GM19395 (cell line): ENCODE measurements at regions not wholly inside any gene's neighbourhood (a gene's known extent, or its start where the extent isn't known, plus 50 kb on each side); places are given as distances from the start of the nearest gene placed in this dataset.
A peak's percentile ranks its signal among the peaks of the same experiment; 100 is the strongest.

Experiments used
- ATAC-seq: cut with Tn5 transposase; IDR thresholded peaks from one replicate; pipeline ENCODE4 v1.9.1; 2021; ENCODE audit warnings: mild to moderate bottlenecking, moderate library complexity; ENCODE audit not compliant: unreplicated experiment

DNA sequence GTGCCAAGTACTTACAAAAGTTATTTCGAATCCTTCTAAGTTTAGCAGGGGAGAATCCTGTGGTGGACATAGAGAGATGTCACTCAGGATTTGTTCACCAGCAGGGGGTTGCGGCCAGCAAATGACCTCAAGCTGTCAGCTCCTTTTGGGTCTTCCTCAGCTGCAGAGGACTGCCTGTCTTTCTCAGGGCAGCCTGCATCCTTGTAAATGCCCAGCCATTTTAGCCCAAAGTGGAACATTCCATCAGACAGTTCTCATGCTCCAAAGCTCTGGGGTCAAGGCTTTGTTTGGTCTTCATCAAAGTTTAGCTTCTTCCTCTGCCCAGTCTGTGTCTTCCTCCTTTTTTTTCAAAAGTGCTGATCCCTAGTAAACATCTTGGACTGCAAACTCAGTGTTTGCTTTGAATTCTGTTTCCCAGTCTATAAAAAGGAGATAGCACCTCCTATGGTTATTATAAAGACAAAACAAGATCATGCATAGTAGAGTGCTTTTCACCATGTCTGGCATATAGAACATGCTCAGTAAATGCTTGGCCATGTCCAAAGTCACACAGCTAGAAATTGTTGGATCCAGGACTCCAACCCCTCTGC is 156.4 kb upstream of the GATB start:
- ATAC-seq = no peak

DNA sequence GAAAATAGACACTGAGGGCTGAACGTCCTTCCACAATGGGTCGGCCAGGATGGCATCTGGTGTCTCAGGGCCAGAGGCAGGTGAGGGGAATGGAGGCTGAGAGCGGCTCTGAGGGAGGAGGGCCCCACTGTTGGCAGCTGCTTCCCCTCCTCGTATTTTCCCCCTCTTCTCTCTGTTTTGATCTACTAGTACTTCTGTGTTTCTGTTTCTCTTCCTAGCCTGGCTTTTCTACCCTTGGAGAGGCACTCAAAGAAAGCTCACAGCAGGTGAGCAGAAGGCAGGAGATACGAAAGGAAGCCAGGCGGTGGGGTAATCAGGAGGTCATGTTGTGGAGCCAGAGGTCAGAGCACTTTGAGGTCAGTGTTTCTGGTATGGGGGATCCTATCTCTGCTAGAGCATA is 151.8 kb upstream of the GATB start:
- ATAC-seq = no peak

DNA sequence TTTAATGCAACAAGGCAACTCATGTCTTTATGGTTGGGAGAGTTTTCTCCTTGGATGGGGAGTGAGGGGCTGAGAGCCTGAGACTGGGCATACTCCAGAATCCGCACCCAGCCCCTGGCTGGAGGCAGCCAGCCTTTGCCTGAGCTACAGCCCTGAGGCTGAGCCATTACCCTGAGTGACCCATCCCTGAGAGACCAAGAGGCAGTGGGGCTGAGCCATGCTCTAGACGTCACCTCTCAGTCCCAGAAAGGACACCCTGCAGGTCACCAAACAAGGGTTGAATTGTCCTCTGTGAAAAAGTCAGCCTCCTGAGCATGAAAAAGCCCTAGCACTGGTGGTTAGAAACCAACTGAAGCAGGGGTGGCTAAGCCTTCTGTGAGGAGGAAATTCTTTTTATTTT is 151.2 kb upstream of the GATB start:
- ATAC-seq = no peak

DNA sequence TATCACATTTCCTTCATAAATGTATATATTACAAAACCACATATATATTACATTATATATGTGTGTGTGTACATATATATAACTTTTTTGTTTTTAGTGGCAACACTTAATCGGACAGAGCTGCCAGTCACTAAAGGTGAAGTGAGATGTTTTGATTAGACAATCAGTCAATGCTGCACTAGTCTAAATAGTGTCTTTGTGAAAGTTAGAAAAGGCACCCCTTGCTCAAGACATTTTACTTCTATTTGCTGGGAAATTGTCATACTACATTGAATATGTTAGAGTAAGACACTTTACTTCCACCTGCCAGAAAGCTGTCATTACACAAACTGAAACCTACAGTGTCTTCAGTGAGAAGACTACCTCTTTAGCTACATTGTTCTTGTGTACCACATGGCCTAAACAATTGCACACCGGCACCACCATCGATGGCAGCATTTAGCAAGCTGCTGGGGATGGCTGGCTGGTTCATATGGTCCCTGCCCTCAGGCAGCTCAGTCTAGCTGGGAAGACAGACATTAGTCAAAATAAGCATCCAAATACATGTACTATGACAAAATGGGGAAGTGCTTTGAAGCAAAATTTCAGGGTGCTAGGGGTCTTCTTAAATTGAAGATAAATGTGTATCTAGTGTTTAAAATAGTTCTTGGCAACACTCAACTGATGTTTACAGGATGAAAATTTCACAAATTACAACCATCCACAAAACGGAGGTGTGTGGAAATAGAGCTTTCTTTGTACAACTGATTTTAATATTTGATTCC is 148.1 kb upstream of the GATB start:
- ATAC-seq = peak; percentile 38

DNA sequence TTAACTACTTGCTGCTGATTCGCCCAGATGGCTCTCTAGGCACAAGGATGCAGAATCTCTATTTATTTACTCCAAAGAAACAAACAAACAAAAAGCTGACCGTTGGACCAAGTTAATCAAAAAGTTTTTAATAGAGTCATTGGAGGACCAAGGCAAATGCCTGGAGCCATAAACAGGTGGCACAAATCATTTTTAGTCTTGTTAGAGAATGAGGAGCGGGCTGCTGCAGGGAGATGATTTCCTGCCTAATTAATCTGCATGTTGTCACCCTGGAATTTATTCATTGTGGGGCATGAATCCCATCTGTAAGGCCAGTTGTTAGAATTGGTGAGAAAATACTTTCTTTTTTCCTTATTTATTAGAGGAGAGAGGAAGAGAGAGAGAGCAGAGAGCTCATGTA is 147.4 kb upstream of the GATB start:
- ATAC-seq = no peak

DNA sequence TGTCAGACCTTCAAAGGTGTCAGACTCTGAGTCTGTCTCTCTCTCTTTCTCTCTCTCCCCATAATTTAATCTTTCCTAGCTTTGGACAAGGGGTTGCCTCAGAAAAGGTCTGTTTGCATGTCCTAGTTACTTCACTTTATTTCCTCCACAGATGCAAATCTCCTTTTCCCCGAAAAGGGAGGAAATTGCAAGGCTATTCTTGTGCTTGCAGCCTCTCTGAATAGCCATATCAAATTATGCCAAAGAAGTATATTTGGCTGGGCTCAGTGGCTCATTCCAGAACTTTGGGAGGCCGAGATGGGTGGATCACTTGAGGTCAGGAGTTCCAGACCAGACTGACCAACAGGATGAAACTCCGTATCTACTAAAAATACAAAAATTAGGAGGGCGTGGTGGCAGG is 145.6 kb upstream of the GATB start:
- no peak for ATAC-seq

DNA sequence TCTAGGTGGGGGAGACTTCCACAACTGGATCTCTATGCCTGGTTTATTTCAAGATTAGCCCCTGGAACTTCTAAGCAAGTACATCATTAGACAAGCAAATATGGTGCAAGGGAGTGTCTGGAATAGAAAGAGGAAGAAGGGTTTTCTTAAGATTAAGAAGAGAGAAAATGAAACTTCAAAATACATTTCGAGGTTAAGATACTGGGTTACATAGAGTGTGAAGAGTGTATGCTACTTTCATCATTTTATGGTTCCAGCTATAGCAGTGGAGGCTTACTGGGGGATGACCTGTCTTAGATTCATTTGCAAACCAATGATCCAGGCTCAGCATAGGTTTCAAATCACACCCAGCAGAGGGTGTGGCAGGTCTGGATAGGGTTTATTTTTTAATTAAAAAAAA is 144.4 kb upstream of the GATB start:
- ATAC-seq = peak; percentile 97

DNA sequence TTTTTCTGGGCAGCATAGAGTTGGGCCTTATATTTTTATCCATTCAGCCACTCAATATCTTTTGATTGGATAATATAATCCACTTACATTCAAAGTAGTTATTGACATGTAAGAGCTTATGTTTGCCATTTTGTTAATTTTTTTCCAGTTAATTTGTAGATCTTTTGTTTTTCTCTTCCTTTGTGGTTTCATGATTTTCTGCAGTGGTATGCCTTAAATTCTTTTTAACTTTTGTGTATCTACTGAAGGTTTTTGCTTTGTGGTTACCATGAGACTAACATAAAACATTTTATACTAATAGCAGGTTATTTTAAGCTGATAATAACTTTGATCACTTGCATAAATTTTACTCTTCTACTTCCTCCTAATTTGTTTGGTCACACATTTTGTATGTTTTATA is 140.8 kb upstream of the GATB start:
- no peak for ATAC-seq

DNA sequence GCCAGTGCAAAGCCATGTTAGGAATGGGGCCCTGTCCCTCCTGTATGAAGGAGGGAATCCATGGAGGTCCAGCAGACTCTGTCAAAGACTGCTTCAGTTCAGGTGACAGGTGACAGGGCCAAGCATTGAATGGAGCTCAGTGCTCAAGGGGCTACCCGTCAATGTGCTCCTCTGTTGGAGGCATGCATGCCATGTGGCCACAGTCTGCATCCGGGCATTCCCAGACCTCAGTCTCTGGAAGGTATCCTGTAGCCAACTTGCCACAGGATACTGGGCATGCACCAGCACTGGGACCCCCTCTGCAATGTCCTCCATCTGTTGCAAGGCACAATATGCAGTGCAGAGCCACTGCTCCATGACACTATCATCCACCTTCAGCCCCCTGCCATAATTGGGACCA is 136.1 kb upstream of the GATB start:
- ATAC-seq = no peak

DNA sequence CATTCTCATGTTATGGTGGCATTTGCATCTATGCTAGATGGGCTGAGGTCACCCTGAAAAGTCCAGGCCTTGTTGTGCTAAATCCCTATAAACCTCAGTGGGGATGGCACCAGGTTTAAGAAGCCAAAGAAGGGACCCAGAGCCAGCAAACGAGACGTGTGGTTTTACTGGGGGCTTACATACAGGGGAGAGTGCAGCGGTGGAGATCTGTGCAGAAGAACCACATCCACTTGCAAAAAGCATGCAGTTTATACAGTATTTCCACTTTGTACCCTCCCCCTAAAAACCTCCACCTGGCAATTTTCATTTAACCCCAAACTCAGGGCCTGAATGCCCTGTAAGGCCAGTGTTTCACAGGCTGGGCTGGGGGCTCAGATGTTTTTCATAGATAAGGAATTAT is 134.9 kb upstream of the GATB start:
- no peak for ATAC-seq

DNA sequence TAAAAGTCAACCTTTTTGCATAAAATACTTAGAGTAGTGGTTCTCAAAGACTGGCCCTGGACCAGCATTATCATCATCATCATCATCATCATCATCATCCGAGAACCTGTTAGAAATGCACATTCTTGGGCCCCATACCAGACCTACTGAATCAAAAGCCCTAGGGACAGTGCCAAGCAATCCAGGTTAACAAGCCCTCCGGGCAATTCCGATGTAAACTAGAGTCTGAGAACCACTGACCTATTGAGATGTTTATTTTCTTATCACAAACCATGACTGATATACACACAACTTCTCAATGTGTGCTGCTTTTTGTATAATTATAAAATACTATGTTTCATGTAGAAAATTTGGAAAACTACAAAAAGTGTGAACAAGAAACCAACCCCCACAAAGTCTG is 133.4 kb upstream of the GATB start:
- ATAC-seq = no peak

DNA sequence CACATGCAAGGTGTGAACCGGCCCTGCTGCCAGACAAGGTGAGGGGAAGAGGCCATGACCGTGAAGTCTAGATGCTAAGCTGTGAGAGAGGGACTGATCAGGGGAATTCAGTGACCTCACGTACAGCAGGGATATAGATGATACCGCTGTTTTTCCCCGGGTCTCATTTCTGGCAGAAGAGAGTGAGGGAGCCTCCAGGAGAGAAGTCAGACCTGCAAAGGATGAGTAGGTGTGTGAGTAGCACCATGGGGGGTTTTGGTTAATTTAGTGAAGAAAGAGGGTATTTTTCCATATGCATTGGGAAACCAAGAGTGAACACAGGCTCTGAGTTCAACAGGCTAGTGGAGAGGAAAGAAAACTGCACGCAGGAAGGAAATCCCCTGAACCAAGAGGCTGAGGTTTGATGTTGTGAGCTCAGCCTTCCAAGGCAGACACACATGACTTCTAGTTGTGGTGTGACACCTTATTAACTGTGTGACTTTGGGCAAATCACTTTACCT is 127.6 kb upstream of the GATB start:
- peak; percentile 40 for ATAC-seq

DNA sequence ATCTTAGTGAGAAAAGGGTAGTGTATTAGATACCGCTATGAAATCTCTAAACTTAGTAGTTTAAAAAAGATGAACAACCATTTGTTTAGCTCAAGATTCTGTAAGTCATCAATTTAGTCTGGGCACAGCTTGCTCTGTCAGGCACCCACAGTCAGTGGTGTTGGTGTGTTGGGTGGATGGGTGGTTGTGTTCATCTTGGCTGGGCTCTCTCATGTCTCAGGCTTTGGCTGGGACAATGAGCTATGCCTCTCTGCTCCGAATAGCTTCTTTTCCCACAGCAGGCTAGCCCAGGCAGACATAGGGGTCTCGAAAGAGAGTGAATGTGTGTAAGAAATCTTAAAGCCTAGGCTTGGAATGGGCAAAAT is 127.0 kb upstream of the GATB start:
- ATAC-seq = peak; percentile 46

DNA sequence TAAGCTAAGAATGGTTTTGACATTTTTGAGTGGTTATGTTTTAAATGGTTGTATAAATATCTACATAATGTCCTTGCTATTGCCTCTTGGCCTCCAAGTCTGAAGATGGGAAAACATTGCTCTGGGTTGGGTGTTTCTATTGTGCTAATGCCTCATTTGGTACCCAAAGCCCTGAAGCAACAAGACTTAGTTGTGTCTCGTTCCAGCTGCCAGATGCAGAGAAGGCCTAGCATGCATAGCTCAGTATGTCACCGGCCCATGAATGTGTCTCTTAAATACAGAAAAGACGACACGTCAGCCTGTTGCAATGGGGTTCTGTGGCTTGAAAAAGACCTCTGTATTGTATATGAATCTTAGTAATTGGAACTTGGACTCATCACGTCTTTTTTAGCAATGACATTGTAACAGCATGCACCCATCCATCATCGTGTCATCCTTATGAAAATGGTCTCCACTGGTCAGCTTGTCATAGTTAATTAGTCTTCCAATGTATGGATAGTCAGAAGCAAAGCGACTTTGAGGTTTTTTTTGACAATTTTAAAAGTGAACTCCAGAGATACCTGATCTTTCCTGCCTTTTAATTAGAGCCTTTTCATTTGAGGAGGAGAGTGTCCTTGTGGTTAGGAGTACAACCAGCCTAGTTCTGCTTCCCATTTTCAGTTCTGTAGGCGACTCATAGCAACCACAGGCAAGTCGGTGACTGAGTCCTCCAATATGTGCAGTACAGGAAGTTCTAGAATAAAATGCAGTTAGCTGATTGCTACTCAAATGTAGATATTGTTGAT is 126.4 kb upstream of the GATB start:
- ATAC-seq = peak; percentile 82

DNA sequence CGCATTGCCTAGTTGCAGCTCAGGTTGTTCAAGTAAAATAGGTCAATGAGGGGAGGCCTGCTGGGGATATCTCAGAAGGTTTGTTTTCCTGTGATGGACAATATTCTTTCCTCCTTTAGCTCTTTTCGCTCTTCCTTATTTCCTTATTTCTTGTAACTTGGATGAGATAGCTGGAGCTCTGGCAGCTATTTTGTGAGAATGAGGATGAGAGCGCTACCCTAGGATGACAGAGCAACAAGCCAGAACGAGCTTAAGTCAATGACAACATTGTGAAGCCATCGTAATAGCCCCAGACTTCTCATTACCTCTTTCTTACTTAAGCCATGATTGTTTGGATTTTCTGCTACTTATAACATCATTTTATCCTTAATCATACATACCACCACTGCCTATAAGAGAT is 124.3 kb upstream of the GATB start:
- ATAC-seq = no peak

DNA sequence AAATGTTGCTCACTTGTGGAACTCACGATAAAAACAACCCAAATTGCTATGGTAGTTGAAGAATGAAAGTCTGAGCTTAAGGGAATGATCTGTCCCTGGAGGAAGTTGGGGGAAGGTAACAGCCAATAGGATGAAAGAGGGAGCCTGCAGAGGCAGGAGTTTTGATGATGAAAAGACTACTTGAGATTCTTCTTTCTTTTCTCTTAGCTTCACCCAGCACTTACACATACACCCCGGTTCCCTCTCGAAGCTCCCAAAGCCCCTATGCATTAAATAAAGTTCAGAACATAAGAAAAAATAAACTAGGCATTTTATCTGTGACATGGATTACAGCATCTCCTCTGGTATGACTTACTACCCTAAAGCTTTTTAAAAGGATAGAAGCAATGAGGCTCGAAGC is 122.9 kb upstream of the GATB start:
- ATAC-seq = no peak

DNA sequence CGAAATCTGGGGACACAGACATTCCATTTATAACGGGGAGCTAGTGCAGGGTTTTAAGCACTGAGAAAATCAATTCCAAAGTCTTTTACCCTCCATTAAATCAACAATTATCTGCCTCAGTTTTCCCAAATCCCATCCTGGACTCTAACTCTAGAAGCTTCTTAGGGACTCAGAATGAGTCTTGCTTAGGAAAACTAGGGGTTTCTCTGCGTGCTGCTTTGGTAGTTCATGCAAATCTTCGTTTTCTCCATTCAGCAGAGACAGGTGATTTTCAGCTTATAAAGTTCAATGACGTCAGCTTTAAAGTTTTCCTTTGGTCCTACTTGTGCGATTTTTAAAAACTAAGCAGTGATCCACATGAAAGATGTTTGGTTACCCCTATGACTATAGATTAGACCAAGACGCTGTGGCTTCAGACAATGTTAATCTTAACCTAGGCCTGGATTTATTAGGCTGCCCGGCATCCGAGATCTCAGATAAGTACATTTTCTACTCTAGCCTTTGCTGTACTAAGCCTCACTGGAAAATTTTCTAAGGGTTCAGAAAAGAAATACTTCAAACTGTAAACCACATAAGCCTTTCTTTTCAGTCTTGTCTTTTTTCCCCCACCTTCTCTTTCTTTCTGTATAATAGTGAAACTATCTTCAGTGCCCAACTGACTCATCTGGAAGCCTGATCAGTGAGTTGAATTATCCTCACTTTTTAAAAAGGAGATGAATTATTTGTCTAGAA is 121.4 kb upstream of the GATB start:
- ATAC-seq = peak; percentile 57

DNA sequence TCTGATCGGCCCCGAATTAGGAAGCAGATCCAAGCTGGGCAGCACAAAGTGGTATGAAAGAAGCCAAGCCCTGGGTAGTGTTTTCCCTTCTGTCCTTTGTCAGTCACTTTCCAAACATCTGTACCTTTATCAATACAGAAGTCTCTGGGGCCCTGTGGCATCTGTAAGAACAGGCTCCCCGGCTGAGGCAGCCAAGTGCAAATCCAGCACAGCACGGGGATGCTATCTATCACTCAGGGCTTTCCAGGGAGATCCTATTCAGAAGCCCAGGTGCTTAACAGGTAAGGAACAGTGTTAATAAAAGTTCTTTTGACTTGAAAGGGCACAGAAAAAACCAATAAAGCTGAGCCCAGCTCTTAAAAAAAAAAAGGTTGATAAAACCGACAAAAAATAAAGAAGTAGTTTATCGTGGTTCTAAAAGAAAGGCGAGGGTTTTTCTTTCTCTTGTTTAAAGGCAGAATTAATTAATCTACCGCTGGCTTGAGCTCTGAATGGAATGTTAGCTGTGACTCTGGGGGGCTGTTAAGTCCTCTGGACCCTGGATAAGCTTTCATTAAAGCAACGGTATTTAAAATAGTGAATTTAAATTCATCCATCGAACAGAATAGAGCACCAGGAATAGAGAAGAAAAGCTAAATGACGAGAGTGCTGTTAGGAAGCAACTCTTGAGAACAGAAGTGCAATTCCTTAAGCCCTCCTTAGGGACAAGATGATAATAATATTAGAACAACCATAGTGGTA is 119.1 kb upstream of the GATB start:
- ATAC-seq = no peak

DNA sequence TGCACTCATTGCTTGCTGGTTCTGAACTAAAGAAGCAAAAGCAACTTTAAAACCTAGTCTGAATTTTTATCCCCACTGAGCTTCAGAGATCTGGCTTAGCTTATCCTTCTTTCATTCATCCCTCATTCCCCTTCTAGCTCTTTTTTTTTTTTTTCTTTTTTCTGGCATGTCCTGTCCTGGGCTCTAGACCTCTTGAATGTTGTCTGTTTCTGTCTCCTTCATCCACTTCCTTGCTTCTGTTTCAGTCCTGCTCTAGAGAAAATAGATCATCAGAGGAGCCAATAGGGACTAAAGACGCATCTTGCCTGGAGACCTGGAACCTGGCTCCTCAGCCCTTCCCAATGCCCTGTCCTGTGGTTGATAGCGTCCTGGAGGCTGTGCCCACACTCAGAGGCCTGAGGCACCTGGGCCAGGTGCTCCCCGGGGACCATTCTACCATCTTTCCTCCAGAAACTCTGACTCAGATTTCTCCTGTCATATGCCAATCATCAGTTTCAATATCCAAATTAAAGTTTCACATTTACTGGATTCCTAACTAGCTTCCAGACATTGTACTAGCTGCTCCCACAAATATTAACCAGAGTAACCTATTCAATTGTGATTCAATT is 115.7 kb upstream of the GATB start:
- no peak for ATAC-seq

DNA sequence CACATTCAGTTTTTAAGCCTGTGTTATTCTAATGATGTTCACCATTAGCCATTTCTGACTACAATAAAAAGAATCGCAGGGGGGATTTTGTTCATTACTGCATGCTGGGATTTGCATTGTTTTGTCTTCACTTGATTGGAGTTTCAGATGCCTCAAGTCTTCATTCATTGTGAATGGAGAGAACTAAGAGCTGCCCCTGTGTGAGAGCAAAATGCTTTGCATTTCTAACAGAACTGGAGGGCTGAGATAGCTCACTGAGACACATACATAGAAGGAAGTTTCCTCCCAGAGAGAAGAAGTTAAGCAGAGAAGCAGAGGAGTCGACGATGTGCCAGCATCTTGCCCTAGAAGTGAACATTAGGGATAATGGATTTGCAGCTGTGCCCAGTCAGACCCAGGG is 113.5 kb upstream of the GATB start:
- no peak for ATAC-seq
